GM19395 (cell line): ENCODE measurements at regions not wholly inside any gene's neighbourhood (a gene's known extent, or its start where the extent isn't known, plus 50 kb on each side); places are given as distances from the start of the nearest gene placed in this dataset.
"Not testable (repeated sequence)": the region's sequence is repeated elsewhere in the genome, so short reads cannot be mapped to it uniquely, and the experiment has no call there.

ENCODE experiments used
- ATAC-seq: cut with Tn5 transposase; IDR thresholded peaks from one replicate; pipeline ENCODE4 v1.9.1; 2021; ENCODE audit warnings: mild to moderate bottlenecking, moderate library complexity; ENCODE audit not compliant: unreplicated experiment

DNA sequence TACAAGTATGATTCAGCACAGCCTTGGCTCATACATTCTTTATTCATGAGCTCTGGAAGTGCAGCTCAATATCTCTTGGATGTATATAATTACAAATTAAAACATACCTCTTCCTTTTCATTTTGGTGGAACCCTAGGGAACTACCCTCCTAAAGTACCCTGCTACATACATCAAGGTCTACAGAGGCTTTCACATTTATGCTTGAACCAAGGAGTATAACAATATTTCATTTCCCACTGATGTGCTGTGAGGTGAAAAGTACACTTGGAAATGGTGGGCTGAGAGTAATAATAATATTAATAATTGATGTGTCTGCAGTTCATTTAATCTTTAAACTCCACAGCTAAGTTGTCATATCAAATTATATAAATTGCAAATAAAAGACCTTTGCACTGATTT is 142.2 kb upstream of the LRRC3B start:
- ATAC-seq: no peak

DNA sequence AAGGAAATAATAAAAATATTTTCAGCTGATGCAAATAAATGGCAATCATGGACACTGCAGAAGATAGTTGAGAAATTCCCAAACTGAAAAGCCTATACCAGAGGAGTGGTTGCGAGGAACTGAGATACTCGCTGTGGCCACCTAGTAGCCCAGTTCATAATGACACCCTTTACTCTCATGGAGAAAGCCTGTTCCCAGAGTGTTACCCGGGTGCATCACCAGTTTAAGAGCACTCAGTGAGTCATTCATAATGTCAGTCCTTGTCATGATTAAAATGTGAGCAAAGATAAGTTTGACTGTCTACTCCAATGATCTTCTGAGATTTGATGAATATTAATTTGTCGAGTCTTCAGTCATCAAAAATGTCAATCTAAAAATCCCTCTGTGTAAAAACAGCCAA is 138.4 kb upstream of the LRRC3B start:
- ATAC-seq: no peak

DNA sequence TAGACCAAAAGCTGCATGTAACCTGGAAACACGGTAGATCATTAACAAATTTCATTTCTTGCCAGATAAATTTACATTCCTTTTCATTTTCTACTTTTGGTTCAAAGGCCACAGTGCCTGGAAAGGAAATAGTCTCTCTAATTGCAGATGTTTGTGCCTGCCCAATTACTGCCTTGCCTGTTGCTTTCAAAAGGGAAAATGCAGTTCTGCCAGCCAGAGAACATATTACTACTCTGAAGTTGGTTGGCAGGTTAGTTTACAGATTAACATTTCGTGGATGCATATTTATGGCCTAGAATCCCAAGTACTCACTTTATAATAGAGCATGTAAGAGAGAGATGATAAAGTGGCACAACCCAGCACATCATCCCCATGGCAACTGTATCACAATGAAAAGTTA is 124.3 kb upstream of the LRRC3B start:
- no peak for ATAC-seq

DNA sequence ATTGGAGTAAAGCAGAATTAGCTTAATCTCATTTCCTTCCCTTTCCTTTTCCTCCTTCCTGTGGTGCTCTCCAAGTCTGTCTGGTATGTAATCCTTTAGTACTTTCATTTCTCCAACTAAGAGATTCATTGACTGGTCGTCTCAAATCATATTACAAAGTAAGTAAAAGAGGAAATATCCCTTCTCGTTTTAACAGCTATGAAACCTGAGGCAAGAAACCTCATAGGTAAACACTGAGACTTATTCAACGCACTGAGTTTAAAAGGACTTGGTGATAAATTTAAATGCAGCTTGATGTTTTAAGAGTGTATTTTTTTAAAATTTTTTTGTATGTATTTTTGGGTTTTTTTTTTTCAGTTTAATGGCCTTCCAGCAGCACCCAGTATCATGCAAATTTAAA is 117.2 kb upstream of the LRRC3B start:
- no peak for ATAC-seq

DNA sequence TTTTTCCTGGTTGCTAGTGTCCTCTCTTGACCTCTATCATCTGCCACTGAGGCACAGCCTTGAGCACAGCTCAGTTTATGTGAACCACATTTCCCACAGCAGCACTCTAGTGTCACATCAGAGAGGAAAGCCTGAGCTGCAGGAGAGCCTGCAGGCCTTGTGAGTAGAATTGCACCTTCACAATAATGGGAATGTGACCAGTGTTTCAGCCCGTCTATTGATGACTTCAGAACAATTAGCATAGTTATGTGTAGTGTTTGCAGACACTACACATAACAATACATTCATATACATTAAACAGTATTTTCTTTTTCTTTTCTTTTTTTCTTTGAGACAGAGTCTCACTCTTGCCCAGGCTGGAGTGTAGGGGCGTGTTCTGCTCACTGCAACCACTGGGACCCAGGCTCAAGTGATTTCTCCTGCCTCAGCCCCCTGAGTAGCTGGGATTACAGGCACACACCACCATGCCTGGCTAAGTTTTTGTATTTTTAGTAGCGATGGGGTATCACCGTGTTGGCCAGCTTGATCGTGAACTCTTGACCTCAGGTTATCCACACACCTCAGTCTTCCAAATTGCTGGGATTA is 108.0 kb upstream of the LRRC3B start:
- ATAC-seq: not testable (repeated sequence)

DNA sequence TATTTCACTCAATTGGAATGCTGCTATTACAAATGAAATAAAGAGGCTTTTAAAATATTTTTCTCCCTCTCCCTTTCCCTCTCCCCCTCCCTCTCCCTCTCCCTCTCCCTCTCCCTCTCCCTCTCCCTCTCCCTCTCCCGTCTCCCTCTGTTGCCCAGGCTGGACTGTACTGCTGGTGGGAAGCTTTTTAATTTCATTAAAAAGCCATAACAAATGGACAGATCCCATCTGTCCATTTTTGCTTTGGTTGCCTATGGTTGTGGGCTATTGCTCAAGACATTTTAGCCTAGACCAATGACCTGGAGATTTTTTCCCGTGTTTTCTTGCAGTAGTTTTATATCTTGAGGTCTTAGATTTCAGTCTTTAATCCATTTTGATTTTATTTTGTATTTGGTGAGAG is 107.2 kb upstream of the LRRC3B start:
- ATAC-seq: no peak

DNA sequence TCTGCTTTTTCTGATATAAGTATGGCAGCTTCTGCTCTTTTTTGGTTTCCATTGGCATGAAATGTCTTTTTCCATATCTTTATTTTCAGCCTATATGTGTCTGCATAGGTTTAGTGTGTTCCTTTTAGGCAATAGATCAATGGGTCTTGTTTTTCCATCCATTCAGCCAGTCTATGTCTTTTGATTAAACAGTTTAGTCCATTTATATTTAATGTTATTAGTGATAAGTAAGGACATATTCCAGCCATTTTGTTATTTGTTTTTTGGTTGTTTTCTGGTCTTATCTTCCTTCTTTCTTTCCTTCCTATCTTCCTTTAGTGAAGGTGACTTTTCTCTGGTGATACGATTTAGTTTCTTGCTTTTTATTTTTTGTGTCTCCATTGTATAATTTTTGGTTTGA is 101.3 kb upstream of the LRRC3B start:
- no peak for ATAC-seq

DNA sequence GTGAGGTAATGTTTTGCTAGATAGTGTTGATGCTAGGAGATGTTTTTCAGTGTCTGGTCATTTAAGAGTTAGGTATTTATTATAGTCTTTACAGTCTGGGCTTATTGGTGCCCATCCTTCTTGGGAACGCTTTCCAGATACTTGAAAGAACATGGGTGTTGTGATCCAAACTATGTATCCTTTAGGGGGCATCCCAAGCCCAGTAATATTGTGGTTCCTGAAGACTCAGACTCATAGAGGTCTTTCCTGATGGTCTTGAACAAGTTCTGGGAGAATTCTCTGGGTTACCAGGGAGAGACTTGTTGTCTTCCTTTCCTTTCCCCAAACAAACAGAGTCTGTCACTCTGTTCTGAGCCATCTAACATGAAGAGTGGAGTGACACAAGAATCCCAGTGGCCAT is 99.7 kb upstream of the LRRC3B start:
- no peak for ATAC-seq

DNA sequence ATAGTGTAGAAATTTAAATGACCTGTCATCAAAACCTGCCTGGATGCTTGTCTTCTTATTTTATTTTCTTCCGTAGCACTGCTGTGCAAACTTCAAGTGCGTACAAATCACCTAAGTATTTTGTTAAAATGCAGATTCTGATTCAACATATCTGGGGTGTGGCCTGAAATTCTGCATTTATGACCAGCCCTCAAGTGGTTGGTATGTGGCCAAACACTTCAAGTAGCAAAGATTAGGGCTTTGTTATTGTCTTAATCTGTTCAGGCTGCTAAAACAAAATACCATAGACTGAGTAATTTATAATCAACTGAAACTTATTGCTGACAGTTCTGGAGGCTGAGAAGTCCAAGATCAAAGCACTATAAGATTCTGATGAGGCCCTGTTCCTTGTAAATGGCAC is 97.6 kb upstream of the LRRC3B start:
- ATAC-seq: no peak

DNA sequence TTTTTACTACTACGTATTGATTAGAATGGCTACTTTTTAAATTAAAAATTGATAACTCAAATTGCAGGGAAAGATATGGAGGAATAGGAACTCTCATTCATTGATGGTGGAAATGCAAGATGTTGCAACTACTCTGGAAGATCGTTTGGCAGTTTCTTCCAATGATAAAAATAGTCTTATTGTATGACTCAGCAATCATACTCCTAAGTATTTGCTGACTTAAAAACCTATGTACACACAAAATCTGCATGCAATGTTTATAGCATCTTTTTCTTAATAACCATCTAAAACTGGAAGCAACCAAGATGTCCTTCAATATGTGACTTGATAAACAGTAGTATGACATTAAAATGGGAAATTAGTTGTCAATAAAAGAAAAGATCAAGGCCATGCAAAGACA is 87.4 kb upstream of the LRRC3B start:
- ATAC-seq: no peak

DNA sequence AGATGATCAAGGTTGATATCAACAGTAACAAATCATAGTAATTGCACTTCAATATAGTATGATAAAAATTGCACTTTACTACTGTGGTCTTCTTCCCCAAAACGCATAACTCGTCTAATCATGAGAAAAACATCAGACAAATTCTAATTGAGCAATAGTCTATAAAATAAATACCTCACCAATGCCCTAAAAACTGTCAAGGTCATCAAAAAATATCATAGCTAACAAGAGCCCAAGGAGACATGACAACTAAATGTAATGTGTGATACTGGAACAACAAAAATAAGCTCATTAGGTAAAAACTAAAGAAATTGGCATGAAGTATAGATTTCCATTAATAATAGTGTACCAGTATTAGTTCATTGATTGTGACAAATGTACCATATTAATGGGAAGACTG is 85.6 kb upstream of the LRRC3B start:
- no peak for ATAC-seq

DNA sequence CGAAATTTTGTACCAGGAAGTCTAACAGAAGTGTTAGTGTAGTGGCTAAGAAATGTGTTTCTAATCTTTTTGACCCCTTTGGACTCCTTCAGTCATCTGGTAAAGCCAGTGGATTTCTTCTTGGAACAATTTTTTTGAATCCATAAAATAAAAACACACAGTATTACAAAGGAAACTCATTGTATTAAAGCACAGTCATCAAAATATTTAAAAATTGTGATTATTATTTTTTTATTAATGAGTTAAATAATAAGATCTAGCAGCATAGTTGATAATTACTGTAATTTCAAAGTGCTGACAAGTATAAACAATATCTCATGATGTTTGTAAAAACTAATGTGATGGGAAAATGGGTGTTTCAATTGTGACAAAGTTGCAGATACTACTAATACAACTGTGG is 72.2 kb upstream of the LRRC3B start:
- ATAC-seq: no peak

DNA sequence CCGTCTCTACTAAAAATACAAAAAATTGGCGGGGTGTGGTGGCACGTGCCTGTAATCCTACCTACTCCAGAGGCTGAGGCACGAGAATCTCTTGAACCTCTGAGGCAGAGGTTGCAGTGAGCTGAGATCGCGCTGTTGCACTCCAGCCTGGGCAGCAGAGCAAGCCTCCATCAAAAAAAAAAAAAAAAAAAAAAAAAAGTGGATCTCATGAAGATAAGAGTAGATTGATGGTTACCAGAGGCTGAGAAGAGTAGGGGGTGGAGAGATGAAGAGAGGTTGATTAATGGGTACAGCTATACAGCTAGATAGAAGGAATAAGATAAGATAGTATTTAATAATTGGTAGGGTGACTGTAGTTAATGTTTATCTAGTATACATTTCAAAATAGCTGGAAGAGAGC is 65.9 kb upstream of the LRRC3B start:
- ATAC-seq: no peak

DNA sequence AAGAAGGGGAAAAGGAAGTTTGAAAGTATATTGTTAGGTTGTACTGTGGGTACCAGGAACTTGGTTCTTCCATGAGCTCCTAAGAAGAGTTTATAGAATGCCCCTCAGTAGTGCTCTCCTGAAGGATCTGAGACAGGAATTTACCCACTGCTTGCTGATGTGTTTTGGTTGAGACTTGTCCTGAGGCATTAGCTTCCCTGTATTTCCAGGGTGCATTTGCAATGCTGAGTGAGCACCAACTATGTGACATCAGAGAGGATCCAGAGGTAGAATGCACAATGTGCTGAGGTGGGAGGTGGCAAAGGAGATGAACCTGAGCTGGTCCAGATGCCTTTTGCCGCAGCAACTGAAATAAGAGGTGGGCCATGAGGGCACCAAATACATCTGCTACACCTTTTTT is 64.3 kb upstream of the LRRC3B start:
- ATAC-seq: no peak

DNA sequence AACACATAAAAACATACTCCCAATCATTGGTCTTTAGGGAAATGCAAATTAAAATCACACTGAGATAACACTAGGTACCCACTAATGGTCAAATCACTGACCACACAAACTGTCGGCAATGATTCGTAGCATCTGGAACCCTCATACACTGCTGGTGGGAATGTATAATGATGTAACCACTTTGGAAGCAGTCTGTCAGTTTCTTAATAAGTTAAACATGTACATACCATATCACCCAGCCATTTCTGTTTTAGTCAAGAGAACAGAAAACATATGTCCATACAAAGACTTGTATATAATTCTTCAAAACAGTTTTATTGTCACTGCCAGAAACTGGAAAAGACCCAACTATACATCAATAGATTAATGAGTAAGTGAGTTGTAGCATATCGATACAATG is 63.3 kb upstream of the LRRC3B start:
- ATAC-seq: no peak

DNA sequence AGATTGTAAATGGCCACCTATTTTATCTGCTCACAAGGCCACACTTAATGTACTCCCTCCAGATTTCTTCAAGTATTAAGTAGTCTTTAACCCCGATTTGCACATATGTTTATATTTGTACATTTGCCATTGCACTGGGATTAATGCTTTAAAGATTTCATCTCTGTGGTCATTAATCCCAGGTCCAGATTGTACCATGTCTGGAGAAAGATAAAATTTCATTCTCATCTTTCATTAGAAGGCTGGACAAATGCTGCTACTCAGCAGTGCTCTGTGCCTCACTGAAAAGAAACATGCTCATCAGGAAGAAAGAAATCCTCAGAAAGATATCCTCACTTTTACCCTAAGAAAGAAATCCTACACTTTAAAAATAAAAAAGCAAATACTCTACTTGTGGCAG is 62.5 kb upstream of the LRRC3B start:
- ATAC-seq: no peak

DNA sequence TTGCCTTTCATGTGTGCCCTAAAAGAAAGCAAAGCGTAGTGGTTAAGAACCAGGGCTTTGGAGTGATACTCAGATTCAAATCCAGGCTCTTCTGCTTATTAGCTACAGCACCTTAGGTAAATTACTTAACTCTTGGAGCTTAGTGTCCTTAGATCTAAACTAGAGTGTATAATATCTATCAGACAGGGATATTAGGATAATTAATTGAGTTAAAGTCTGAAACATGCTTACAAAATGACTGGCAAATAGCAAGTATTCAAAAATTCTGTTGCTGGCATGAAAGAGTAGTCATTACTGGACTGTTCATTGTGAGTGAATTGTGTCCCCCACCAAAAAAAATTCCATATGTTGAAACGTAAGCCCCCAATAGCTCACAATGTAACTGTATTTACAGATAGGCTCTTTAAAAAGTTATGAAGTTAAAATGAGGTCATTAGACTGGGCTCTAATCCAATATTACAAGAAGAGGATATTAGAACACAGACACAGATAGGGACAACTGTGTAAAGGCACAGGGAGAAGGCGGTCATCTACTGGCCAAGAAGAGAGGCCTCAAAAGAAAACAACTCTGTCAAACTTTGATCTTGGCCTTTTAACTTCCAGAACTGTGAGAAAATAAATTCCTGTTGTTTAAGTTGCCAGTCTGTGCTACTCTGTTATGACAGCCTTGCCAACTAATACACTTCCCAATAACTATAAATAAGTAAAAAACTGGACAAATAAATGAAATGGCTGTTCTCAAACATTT is 60.4 kb upstream of the LRRC3B start:
- no peak for ATAC-seq
